ENCODE measurements at regions not wholly inside any gene's neighbourhood (a gene's known extent, or its start where the extent isn't known, plus 50 kb on each side); places are given as distances from the start of the nearest gene placed in this dataset.

DNA sequence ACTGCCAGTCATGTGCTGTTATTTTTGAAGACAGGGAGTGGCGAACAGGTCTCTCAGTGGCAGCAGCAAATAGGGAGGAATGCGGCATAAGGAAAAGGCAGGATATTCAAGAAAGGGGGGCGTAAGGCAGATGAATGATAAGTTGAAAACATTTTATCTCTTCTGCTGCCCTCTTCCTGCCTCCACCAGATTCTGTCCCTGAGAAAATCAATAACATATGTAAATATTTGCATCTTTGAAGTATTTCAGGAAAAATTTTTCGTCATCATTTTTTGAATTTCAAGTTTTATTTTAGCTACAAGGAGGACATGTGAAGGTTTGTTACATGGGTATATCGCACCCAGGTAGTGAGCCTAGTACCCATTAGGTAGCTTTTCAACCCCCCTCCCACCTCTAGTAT lies 616.7 kb downstream of the MCTP2 start:
- DNase-seq (ENCODE audit: low spot score) (no peak), ATAC-seq (no peak)
- TF ChIP-seq E2F4 (CRISPR knock-in tag; IDR thresholded peaks at IDR 0.05; ENCODE audit: borderline replicate concordance, low read depth) (no peak), ZNF138 (CRISPR knock-in tag; conservative IDR thresholded peaks at IDR 0.05) (no peak), MYBL2 (CRISPR knock-in tag; IDR thresholded peaks at IDR 0.05) (no peak), ZNF232 (CRISPR knock-in tag; IDR thresholded peaks at IDR 0.05) (no peak), NFATC4 (CRISPR knock-in tag; IDR thresholded peaks at IDR 0.05) (no peak), SP1 (CRISPR knock-in tag; conservative IDR thresholded peaks at IDR 0.05) (no peak), FOXP1 (CRISPR knock-in tag; IDR thresholded peaks at IDR 0.05; ENCODE audit: borderline replicate concordance) (no peak), CBFB (CRISPR knock-in tag; IDR thresholded peaks at IDR 0.05; ENCODE audit: low read depth) (no peak), ZNF512 (CRISPR knock-in tag; IDR thresholded peaks at IDR 0.05; ENCODE audit: borderline replicate concordance) (no peak), NFE2L1 (CRISPR knock-in tag; IDR thresholded peaks at IDR 0.05) (no peak), TCF7 (CRISPR knock-in tag; IDR thresholded peaks at IDR 0.05; ENCODE audit: low read depth) (no peak), MLX (CRISPR knock-in tag; IDR thresholded peaks at IDR 0.05) (no peak), AR (CRISPR knock-in tag; IDR thresholded peaks at IDR 0.05) (no peak), GRHL2 (CRISPR knock-in tag; IDR thresholded peaks at IDR 0.05; ENCODE audit: insufficient replicate concordance, severe bottlenecking) (no peak)
- TF ChIP-seq, protein P1, sequence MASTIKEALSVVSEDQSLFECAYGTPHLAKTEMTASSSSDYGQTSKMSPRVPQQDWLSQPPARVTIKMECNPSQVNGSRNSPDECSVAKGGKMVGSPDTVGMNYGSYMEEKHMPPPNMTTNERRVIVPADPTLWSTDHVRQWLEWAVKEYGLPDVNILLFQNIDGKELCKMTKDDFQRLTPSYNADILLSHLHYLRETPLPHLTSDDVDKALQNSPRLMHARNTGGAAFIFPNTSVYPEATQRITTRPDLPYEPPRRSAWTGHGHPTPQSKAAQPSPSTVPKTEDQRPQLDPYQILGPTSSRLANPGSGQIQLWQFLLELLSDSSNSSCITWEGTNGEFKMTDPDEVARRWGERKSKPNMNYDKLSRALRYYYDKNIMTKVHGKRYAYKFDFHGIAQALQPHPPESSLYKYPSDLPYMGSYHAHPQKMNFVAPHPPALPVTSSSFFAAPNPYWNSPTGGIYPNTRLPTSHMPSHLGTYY (CRISPR knock-in tag; IDR thresholded peaks at IDR 0.05), result no peak
- TF ChIP-seq, protein P2, sequence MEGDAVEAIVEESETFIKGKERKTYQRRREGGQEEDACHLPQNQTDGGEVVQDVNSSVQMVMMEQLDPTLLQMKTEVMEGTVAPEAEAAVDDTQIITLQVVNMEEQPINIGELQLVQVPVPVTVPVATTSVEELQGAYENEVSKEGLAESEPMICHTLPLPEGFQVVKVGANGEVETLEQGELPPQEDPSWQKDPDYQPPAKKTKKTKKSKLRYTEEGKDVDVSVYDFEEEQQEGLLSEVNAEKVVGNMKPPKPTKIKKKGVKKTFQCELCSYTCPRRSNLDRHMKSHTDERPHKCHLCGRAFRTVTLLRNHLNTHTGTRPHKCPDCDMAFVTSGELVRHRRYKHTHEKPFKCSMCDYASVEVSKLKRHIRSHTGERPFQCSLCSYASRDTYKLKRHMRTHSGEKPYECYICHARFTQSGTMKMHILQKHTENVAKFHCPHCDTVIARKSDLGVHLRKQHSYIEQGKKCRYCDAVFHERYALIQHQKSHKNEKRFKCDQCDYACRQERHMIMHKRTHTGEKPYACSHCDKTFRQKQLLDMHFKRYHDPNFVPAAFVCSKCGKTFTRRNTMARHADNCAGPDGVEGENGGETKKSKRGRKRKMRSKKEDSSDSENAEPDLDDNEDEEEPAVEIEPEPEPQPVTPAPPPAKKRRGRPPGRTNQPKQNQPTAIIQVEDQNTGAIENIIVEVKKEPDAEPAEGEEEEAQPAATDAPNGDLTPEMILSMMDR (IDR thresholded peaks at IDR 0.05), result no peak
- TF ChIP-seq, protein P3, sequence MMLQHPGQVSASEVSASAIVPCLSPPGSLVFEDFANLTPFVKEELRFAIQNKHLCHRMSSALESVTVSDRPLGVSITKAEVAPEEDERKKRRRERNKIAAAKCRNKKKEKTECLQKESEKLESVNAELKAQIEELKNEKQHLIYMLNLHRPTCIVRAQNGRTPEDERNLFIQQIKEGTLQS (CRISPR knock-in tag; conservative IDR thresholded peaks at IDR 0.05), result no peak
- TF ChIP-seq, protein P4, sequence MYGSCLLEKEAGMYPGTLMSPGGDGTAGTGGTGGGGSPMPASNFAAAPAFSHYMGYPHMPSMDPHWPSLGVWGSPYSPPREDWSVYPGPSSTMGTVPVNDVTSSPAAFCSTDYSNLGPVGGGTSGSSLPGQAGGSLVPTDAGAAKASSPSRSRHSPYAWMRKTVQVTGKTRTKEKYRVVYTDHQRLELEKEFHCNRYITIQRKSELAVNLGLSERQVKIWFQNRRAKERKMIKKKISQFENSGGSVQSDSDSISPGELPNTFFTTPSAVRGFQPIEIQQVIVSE (CRISPR knock-in tag; IDR thresholded peaks at IDR 0.05; ENCODE audit: borderline replicate concordance), result no peak
- TF ChIP-seq, protein P5, sequence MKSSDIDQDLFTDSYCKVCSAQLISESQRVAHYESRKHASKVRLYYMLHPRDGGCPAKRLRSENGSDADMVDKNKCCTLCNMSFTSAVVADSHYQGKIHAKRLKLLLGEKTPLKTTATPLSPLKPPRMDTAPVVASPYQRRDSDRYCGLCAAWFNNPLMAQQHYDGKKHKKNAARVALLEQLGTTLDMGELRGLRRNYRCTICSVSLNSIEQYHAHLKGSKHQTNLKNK (CRISPR knock-in tag; IDR thresholded peaks at IDR 0.05), result no peak
- TF ChIP-seq, protein P6, sequence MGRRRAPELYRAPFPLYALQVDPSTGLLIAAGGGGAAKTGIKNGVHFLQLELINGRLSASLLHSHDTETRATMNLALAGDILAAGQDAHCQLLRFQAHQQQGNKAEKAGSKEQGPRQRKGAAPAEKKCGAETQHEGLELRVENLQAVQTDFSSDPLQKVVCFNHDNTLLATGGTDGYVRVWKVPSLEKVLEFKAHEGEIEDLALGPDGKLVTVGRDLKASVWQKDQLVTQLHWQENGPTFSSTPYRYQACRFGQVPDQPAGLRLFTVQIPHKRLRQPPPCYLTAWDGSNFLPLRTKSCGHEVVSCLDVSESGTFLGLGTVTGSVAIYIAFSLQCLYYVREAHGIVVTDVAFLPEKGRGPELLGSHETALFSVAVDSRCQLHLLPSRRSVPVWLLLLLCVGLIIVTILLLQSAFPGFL (CRISPR knock-in tag; IDR thresholded peaks at IDR 0.05; ENCODE audit: borderline replicate concordance), result no peak
- H3K36me3 Mint-ChIP-seq, result peaks cover 8% of the 10 kb centered on the region
- H3K27me3 Mint-ChIP-seq (ENCODE audit: low read depth), result peaks cover 9% of the 10 kb centered on the region
- peaks cover 21% of the 10 kb centered on the region for H3K4me1 Mint-ChIP-seq
- peaks cover 25% of the 10 kb centered on the region for H3K9me3 Mint-ChIP-seq
- no peak overlapping the region for H3K27ac Mint-ChIP-seq
- POLR2A ChIA-PET, result no interaction called here
- no peak overlapping the region for H3K4me3 Mint-ChIP-seq
- CTCF ChIA-PET, result interaction anchor here (0.6 kb wide), 1 partner anchor 50 kb away, joined by 3 read pairs; no protein-coding TSS in a partner anchor
